ENCODE measurements at regions not wholly inside any gene's neighbourhood (a gene's known extent, or its start where the extent isn't known, plus 50 kb on each side); places are given as distances from the start of the nearest gene placed in this dataset.

- TF ChIP-seq CTCF (IDR thresholded peaks at IDR 0.05) (no peak), POLR2A (IDR thresholded peaks at IDR 0.05) (no peak)
Measured at GRCh38 chr4:132230025-132230424, 919.1 kb upstream of the PCDH10 start.

All from lower leg skin (tissue), 3 donors.